Sigmoid colon (tissue), 6 donors: ENCODE measurements at regions not wholly inside any gene's neighbourhood (a gene's known extent, or its start where the extent isn't known, plus 50 kb on each side); places are given as distances from the start of the nearest gene placed in this dataset.

Experiments used
- DNase-seq: peaks from one replicate; pipeline ENCODE4 v3.0.0-alpha.2; 2019
- H3K27ac ChIP-seq, 4 donors: fragments of 200-600 bp; sonication (generic); one replicate each; pipeline ENCODE4 v1.5.1; 2016 to 2019; ENCODE audit warnings: mild to moderate bottlenecking in 1 of 4
- H3K27me3 ChIP-seq, 3 donors: fragments of 200-600 bp; sonication (generic); one replicate each; pipeline ENCODE4 v1.5.1; 2019; ENCODE audit warnings: mild to moderate bottlenecking in 1 of 3
- H3K36me3 ChIP-seq, 4 donors: fragments of 200-600 bp; sonication (generic); one replicate each; pipeline ENCODE4 v1.5.1; 2016 to 2019
- H3K4me1 ChIP-seq, 4 donors: fragments of 200-600 bp; sonication (generic); one replicate each; pipeline ENCODE4 v1.5.1; 2017 to 2019
- H3K4me3 ChIP-seq, 4 donors: fragments of 200-600 bp; sonication (generic); one replicate each; pipeline ENCODE4 v1.5.1; 2017 to 2019; ENCODE audit warnings: mild to moderate bottlenecking in 2 of 4, moderate library complexity in 1 of 4
- H3K9me3 ChIP-seq, 4 donors: fragments of 200-600 bp in 3 of 4; sonication (generic) in 3 of 4; one replicate each; pipeline versions ENCODE4 v1.5.1 to v1.6.1; 2013 to 2019
- CTCF ChIP-seq, 4 experiments: fragments of 450-650 bp in 3 of 4; fragments of 200-600 bp in 1 of 4; IDR thresholded peaks; one replicate each; pipeline ENCODE4 v1.5.1; 2016 to 2019; ENCODE audit warnings: antibody characterized with exemption in 4 of 4, mild to moderate bottlenecking in 3 of 4, moderate library complexity in 2 of 4
- EP300 ChIP-seq, 4 donors: sonication (generic); formaldehyde crosslinking; IDR thresholded peaks; one replicate each; pipeline ENCODE4 v1.6.1; 2017; ENCODE audit warnings: antibody characterized with exemption in 4 of 4
- POLR2A ChIP-seq, 2 donors: fragments of 450-650 bp; IDR thresholded peaks; one replicate each; pipeline ENCODE4 v1.6.1; 2016; ENCODE audit warnings: antibody characterized with exemption in 2 of 2, mild to moderate bottlenecking in 2 of 2, moderate library complexity in 2 of 2
- POLR2AphosphoS5 ChIP-seq, 4 donors: sonication (generic); formaldehyde crosslinking; IDR thresholded peaks; one replicate each; pipeline ENCODE4 v1.6.1; 2017; ENCODE audit warnings: antibody characterized with exemption in 4 of 4
- WGBS, 2 donors: extraction: QIAGEN DNeasy Blood & Tissue Kit; methylation state at CpG; one replicate each; pipeline ENCODE4 v1.1.7; 2013; 5-methylcytosine and 5-hydroxymethylcytosine counted together
- intact Hi-C: fragments of 100-400 bp; cut with DNase I; formaldehyde crosslinking; loops from one replicate; pipeline ENCODE4 v1.15.1; 2023
- donor health status: healthy with polysubstance abuse.
- donor health status: healthy.

- H3K4me1 ChIP-seq: peaks cover 0 to 9% (median 4%) of the 10 kb centered on the region in 4 donors
- 83 to 84% methylated on average over 5 of the region's 5 CpGs for WGBS, 2 donors
- no peaks in the 10 kb centered on the region for H3K36me3 ChIP-seq
- TF ChIP-seq POLR2AphosphoS5 (IDR thresholded peaks at IDR 0.05): no peak
- no peak for TF ChIP-seq POLR2A (IDR thresholded peaks at IDR 0.05)
- no peak for TF ChIP-seq CTCF (IDR thresholded peaks at IDR 0.05)
- no peak for TF ChIP-seq EP300 (IDR thresholded peaks at IDR 0.05)
- H3K27me3 ChIP-seq: no peaks in the 10 kb centered on the region
- no peak overlapping the region for H3K27ac ChIP-seq
- DNase-seq: no peak
- H3K4me3 ChIP-seq: no peak overlapping the region
- H3K9me3 ChIP-seq: no peaks in the 10 kb centered on the region
- intact Hi-C loops: loop anchor here (5.0 kb wide), 1 partner anchor 64 kb away; the partner anchor contains the start of gene TRIM39
These were observed 50.5 kb upstream of the TRIM26 start for GRCh38 chr6:30263734-30264133.
